ENCODE measurements at regions not wholly inside any gene's neighbourhood (a gene's known extent, or its start where the extent isn't known, plus 50 kb on each side); places are given as distances from the start of the nearest gene placed in this dataset.
"Not testable (repeated sequence)": the region's sequence is repeated elsewhere in the genome, so short reads cannot be mapped to it uniquely, and the experiment has no call there.

DNA sequence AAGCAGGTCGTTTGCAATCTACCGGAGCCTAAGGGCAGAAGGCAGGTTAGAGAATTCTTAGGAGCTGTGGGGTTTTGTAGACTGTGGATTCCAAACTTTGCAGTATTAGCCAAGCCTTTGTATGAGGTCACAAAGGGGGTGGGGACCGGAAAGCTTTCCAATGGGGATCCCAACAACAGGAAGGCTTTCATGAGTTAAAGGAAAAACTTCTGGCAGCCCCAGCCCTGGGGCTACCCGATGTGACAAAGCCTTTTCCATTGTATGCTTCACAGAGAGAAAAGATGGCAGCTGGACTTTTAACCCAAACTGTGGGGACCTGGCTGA lies 199.2 kb upstream of the PZP start:
- DNase-seq = not testable (repeated sequence)

- DNase-seq = no peak
Measured at GRCh38 chr12:9406564-9407424, 198.6 kb upstream of the PZP start.

DNA sequence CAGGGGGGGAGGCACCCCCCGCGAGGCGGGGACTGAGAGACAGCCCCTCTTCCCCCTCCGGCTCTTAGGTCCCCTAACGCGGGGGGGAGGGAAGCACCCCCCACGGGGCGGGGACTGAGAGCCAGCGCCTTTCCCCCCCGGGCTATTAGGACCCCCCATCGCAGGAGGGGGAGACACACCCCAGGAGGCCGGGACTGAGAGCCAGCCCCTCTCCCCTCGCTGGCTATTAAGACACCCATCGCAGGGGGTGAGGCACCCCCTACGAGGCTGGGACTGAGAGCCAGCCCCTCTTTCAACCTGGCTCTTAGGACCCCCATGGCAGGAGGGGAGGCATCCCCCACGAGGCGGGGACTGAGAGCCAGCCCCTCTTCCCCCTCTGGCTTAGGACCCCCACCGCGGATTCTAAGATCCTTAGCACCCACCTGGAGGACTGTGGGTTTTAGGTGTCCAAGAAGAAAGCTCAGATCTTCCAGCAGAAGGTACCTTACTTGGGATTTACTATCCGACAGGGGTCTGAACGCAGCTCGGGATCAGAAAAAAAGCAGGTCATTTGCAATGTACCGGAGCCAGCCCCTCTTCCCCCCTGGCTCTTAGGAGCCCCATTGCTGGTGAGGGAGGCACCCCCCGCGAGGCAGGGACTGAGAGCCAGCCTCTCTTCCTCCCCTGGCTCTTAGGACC lies 197.8 kb upstream of the PZP start:
- no peak for DNase-seq

DNA sequence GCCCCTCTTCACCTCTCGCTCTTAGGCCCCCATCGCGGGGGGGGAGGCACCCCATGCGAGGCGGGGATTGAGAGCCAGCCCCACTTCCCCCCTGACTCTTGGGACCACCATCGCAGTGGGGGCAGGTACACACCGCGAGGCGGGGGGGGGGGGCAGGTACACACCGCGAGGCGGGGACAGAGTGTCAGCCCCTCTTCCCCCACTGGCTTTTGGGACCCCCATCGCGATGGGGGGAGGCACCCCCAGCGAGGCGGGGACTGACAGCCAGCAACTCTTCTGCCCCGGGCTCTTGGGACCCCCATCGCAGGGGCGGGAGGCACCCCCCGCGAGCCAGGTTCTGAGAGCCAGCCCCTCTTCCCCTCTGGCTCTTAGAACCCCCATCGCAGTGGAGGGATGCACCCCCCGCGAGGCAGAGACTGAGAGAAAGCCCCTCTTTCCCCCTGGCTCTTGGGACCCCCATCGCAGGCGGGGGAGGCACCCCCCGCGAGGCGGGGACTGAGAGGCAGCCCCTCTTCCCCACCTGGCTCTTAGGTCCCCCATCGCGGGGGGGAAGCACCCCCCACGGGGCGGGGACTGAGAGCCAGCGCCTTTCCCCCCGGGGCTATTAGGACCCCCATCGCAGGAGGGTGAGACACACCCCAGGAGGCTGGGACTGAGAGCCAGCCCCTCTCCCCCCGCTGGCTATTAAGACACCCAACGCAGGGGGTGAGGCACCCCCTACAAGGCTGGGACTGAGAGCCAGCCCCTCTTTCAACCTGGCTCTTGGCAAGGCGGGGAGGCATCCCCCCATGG lies 196.5 kb upstream of the PZP start:
- no peak for DNase-seq

DNA sequence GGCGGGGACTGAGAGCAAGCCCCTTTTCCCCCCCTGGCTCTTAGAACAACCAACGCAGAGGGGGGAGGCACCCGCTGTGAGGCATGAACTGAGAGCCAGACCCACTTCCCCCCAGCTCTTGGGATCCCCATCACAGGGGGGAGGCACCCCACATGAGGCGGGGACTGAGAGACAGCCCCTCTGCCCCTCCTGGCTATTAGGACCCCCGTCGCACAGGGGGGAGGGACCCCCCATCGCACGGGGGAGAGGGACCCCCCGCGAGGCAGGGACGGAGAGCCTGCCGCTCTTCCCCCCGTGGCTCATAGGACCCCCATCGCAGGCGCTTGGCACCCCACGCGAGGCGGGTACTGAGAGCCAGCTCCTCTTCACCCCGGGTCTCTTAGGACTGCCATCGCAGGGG lies 195.8 kb upstream of the PZP start:
- no peak for DNase-seq

DNA sequence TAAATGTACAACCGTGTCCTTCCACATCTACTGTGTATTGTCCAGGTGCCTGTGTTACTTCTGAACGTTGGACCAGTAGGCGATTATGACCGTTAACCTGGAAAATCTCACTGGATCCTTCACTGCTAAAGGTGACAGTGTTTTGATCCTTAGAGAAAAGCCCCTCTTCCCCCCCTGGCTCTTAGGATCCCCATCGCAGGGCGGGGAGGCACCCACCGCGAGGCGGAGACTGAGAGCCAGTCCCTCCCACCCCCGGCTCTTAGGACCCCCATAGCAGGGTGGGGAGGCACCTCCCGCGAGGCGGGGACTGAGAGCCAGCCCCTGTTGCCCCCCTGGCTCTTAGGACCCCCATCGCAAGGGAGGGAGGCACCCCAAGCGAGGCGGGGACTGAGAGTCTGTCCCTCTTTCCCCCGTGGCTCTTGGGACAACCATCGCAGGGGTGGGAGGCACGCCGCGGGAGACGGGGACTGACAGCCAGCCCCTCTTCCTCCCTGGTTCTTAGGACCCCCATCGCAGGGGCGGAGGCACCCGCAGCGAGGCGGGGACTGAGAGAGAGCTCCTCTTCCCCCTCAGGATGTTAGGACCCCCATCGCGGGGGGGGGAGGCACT lies 194.3 kb upstream of the PZP start:
- not testable (repeated sequence) for DNase-seq

DNA sequence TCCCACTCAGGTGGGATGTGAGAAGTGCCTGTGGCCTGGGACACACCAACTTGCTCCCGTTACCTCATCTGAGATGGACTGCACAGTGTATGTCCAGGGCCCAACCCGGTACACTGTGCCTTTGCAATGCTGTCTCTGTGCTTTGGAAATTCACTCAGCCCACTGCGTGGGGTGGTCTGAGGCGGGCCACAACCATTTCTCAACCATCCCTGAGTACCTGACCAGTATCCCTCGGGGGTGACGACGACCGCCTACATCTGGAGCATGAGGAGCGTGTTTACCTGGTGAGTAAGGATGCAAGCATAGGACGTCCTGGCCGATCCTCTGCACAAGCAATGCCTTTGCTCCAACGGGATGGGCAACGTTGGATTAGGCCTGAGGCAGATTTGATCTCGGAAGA lies 188.2 kb upstream of the PZP start:
- not testable (repeated sequence) for DNase-seq

GRCh38 chr12:9395220-9395619 lies 187.0 kb upstream of the PZP start:
- not testable (repeated sequence) for DNase-seq

DNA sequence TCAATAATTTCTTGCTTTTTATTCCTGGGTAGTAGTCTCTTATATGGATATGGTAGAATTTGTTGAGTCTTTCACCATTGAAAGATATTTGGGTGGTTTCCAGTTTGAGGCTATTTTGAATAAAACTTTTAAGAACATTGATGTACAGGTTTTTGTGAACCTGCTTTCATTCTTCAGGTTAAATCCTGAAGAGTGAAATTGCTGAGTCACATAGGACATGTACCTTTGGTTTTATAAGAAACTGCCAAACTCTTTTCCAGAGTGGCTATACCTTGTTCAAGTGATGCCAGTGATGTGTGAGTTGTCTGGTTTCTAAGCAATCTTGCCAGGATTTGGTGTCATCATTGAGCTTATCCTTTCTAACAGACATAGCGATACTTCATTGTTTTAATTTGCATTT lies 184.6 kb upstream of the PZP start:
- no peak for DNase-seq

- no peak for DNase-seq
Measured at GRCh38 chr12:9391815-9392214, 183.6 kb upstream of the PZP start.

DNA sequence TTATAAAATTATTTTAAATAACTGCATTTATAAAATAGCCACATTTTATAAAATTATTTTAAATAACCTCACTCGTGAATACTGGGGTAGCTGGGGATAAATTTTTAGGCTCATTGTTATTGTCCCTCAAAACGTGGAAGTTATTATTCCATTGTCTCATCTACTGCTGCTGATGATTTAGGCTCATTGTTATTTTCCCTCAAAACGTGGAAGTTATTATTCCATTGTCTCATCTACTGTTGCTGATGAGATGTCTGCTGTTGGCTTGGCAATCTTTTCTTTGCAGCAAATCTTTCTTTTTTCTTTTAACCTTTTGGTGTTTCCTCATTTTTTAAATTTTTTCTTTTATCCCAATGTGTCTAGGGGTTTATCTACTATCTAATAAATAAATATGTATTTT lies 182.6 kb upstream of the PZP start:
- DNase-seq = no peak

DNA sequence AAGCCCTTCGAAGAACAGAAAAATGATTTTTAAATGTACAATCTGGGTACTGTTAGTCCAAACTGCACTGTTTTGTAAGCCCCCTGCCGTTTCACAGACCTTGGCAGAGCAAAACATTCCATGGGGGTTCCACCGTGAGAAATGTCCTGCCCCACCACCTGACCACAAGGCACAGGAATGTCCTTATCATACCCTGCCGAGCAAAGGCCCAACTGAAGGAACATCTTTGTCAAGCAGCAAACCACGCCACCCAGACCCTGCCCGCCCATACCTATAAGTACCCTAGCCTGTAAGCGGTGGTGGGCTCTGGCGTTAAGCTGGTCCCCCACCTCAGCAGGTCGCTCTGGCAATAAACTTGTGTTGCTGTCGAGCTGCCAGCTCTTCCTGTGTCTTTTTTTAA lies 181.6 kb upstream of the PZP start:
- DNase-seq = no peak

DNA sequence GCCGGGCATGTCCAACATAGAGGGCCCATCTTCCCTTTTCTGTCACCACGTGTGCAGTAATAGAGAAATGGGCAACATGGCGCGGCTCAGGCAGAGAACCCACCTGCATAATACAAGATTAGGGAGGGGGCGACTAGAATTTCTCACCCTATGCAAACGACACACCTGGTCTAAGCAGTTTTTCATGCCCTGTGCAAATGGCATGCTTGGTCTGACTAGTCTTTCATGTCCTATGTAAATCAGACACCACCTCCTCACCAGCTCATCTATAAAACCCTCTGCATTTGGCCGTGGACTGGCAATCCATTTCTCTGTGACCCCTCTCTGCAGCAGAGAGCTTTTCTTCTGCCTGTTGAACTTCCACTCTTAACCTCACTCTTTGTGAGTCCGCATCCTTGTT lies 180.2 kb upstream of the PZP start:
- no peak for DNase-seq

DNA sequence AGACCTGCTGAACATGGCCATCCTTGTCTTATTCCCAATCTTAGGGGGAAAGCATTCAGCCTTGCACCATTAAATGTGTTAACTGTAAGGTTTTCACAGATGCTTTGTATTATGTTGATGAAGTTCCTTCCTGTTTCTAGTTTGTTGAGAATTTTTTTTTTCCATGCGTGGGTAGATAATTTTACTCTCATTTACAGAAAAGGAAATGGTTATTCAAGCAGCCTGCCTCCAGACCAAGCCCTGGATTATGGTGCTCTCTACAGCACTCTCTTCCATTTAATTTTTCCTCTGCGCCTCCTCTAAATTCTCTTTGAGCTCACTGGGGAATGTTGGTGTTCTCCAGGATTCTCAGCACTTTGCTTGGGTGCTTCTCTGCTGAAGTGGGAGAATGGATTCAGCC lies 179.3 kb upstream of the PZP start:
- no peak for DNase-seq

DNA sequence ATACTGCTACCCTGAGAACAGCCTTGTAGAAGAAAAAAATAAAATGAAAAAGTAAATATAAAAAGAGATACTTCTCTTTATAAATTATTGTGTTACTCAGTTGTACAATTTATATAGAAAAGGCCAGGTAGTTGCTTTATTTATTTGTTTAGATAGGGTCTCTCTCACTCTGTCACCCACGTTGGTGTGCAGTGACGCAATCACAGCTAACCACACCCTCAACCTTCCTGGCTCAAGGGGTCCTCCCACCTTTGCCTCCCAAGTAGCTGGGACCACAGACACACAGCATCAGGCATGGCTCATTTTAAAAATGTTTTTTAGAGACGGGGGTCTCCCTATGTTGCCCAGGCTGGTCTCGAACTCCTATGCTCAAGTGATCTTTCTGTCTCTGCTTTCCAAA lies 175.4 kb upstream of the PZP start:
- DNase-seq = no peak

- DNase-seq = no peak
Measured at GRCh38 chr12:9381619-9382018, 173.4 kb upstream of the PZP start.

DNA sequence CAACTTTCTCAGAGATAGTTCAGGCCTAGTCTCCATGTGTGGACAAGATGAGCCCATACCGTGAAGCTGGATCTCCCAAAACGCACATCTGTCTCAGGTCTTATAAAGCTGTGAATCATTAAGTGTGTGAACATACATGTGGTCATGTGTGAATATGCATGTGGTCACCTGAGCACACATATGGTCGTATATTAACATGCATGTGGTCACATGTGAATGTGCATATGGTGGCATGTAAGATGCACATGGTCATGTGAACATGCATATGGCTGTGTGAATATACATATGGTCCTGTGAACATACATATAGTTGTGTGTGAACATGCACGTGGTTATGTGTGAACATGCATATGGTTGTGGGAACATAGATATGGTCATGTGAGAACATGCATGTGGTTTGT lies 172.5 kb upstream of the PZP start:
- DNase-seq = no peak

DNA sequence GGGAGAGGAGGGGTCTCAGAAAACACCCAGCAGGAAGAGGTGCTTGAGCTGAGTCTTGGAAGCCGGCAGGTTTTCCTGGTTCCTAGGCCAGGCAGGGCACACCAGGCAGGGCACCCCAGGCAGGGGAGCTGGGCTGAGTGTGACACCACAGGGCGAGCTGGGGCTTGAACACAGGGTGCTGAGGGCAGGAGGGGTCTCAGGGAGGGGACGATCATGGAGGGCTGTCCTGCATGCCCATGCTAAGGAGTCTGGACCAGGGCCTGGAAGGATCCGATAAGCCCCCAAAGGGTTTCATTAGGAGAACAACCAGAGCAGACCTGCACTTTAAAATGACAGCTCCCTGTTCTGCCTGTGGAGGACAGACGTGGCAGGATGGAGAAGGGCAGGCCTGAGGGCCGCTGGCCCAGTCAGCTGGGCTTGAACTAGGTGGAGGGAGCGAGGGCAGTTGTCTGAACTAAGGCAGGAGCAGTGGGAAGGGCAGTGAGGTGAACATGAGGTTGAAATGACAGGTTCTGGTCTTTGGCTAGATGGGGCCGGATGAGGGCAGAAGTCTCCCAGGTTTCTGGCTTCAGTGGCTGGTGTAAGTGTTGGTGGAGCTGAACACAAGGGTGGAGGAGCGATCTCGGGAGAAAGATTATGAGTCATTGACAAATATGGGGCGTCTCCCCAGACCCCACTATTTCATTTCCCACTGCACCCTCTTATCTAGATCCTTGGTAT lies 171.0 kb upstream of the PZP start:
- no peak for DNase-seq

DNA sequence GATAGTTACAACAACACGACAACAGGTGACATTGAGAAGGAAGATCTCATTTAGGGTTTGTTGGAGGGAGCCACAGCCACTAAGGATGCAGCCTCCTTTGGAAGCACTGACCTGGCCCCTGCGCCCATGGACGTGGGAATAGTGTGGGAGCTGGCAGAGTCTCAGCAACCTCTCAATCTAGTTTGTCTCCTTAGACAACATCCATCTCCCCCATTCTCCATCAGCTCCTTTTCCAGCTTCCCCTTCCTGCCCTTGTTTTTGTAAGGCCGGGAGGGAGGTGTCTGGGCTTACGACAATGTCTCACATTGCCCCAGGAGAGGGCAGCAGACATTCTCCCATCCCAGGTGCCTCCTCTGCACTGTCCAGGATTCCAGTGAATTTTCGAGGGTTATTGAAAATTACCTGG lies 170.2 kb upstream of the PZP start:
- DNase-seq = no peak

- DNase-seq = no peak
Measured at GRCh38 chr12:9372202-9372601, 164.0 kb upstream of the PZP start.

DNA sequence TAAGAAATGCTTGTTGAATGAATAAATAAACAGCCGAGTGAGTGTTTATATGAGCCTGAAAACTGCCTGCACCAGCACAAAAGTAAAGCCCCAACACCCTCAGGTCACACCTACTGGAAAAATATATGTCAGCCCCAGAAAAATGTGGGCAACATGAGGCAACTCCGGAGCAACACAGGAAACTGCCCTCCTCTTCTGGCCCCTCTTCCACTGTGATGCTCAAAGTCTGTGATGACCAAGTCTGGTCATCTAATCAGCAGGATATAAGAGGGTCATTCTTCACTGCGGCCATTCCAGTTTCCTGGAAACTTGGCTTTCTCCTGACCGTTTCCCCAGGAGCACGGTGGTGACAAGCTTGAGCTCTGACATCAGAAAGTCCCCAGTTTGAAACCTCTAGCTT lies 159.6 kb upstream of the PZP start:
- DNase-seq = no peak

- no peak for DNase-seq
Measured at GRCh38 chr12:9367201-9367600, 159.0 kb upstream of the PZP start.

All from occipital lobe (tissue), 1 donor.